CD8-positive, alpha-beta memory T cell (primary cell): ENCODE measurements at regions not wholly inside any gene's neighbourhood (a gene's known extent, or its start where the extent isn't known, plus 50 kb on each side); places are given as distances from the start of the nearest gene placed in this dataset.

Source experiments
- CTCF ChIA-PET: fragments of 350-600 bp; sonication (Branson Sonifier 250); formaldehyde crosslinking; loops from one replicate; lab custom pipeline; 2021; ENCODE audit warnings: antibody characterized with exemption; lab: Charles Lee
- POLR2A ChIA-PET: fragments of 350-600 bp; sonication (Branson Sonifier 250); formaldehyde crosslinking; loops from one replicate; lab custom pipeline; 2021; ENCODE audit warnings: antibody characterized with exemption; lab: Charles Lee
- DNase-seq, 5 donors: peaks; one replicate each; pipeline versions ENCODE4 v3.0.0 to v3.0.0-alpha.2; 2020 to 2022; ENCODE audit warnings: mixed read lengths in 1 of 5
- H3K27ac ChIP-seq: one replicate; pipeline ENCODE4 v1.7.0; 2013; ENCODE audit warnings: low read depth, mild to moderate bottlenecking, low read length, moderate library complexity
- H3K27me3 ChIP-seq: 2 replicates; pipeline ENCODE4 v1.7.0; 2013; ENCODE audit warnings: low read length, mild to moderate bottlenecking; ENCODE audit not compliant: insufficient read depth, poor library complexity, severe bottlenecking
- H3K36me3 ChIP-seq: 2 replicates; pipeline ENCODE4 v1.7.0; 2013; ENCODE audit warnings: mild to moderate bottlenecking, low read length, moderate library complexity; ENCODE audit not compliant: insufficient read depth
- H3K4me1 ChIP-seq: 2 replicates; pipeline ENCODE4 v1.7.0; 2013; ENCODE audit warnings: mild to moderate bottlenecking, low read length, moderate library complexity; ENCODE audit not compliant: insufficient read depth
- H3K4me3 ChIP-seq: 2 replicates; pipeline ENCODE4 v1.7.0; 2013; ENCODE audit warnings: mild to moderate bottlenecking, low read length
- H3K9me3 ChIP-seq: 2 replicates; pipeline ENCODE4 v1.7.0; 2013; ENCODE audit warnings: mild to moderate bottlenecking, low read length
- H3K27ac Mint-ChIP-seq, 8 donors: one replicate each; pipeline ENCODE4 v1.8.0; 2020 to 2021; ENCODE audit warnings: mixed read lengths in 8 of 8, mild to moderate bottlenecking in 6 of 8, inconsistent platforms in 3 of 8, moderate library complexity in 3 of 8
- H3K27me3 Mint-ChIP-seq, 2 donors: one replicate each; pipeline ENCODE4 v1.8.0; 2020 to 2021; ENCODE audit warnings: mixed read lengths in 2 of 2, mild to moderate bottlenecking in 1 of 2, moderate library complexity in 1 of 2
- H3K36me3 Mint-ChIP-seq, 3 donors: one replicate each; pipeline ENCODE4 v1.8.0; 2020 to 2021; ENCODE audit warnings: mixed read lengths in 3 of 3, inconsistent platforms in 1 of 3, mild to moderate bottlenecking in 1 of 3
- H3K4me1 Mint-ChIP-seq, 3 donors: one replicate each; pipeline ENCODE4 v1.8.0; 2020 to 2021; ENCODE audit warnings: mixed read lengths in 3 of 3, inconsistent platforms in 1 of 3, mild to moderate bottlenecking in 1 of 3
- H3K4me3 Mint-ChIP-seq, 7 donors: one replicate each; pipeline ENCODE4 v1.8.0; 2020 to 2021; ENCODE audit warnings: mixed read lengths in 7 of 7, mild to moderate bottlenecking in 6 of 7, moderate library complexity in 4 of 7, inconsistent platforms in 2 of 7
- H3K9me3 Mint-ChIP-seq, 5 donors: one replicate each; pipeline ENCODE4 v1.8.0; 2020 to 2022; ENCODE audit warnings: mixed read lengths in 5 of 5, mild to moderate bottlenecking in 3 of 5, moderate library complexity in 2 of 5, inconsistent platforms in 1 of 5

- no peaks in the 10 kb centered on the region for H3K4me1 ChIP-seq
- H3K4me1 Mint-ChIP-seq: no peaks in the 10 kb centered on the region
- no peak for DNase-seq
- no peaks in the 10 kb centered on the region for H3K36me3 Mint-ChIP-seq
- no peak overlapping the region for H3K27ac Mint-ChIP-seq
- no peak overlapping the region for H3K4me3 ChIP-seq
- no peaks in the 10 kb centered on the region for H3K27me3 Mint-ChIP-seq
- H3K9me3 Mint-ChIP-seq: peaks cover 13 to 30% (median 26%) of the 10 kb centered on the region in 5 donors
- H3K4me3 Mint-ChIP-seq: no peak overlapping the region
- ChIA-PET POLR2A (no interaction called here), CTCF (no interaction called here)
- H3K27me3 ChIP-seq: no peaks in the 10 kb centered on the region
- H3K9me3 ChIP-seq: no peaks in the 10 kb centered on the region
- H3K27ac ChIP-seq: no peak overlapping the region
- no peaks in the 10 kb centered on the region for H3K36me3 ChIP-seq
Observed at GRCh38 chr7:53596230-53596629, 560.8 kb downstream of the POM121L12 start.

- Mint-ChIP-seq H3K27me3 (no peaks in the 10 kb centered on the region), H3K36me3 (no peaks in the 10 kb centered on the region), H3K9me3 (peaks cover 13 to 35% (median 21%) of the 10 kb centered on the region in 5 donors), H3K27ac (no peak overlapping the region), H3K4me3 (no peak overlapping the region), H3K4me1 (no peaks in the 10 kb centered on the region)
- Histone ChIP-seq H3K27ac (no peak overlapping the region), H3K4me3 (no peak overlapping the region), H3K27me3 (no peaks in the 10 kb centered on the region), H3K4me1 (no peaks in the 10 kb centered on the region), H3K9me3 (no peaks in the 10 kb centered on the region), H3K36me3 (no peaks in the 10 kb centered on the region)
- ChIA-PET POLR2A (no interaction called here), CTCF (no interaction called here)
- no peak for DNase-seq
Observed at GRCh38 chr7:53600296-53600695, 564.9 kb downstream of the POM121L12 start.

GRCh38 chr7:53602817-53603418 is 567.5 kb downstream of the POM121L12 start:
- no peaks in the 10 kb centered on the region for H3K36me3 ChIP-seq
- DNase-seq: no peak
- H3K4me1 Mint-ChIP-seq: no peaks in the 10 kb centered on the region
- H3K9me3 ChIP-seq: no peaks in the 10 kb centered on the region
- ChIA-PET POLR2A (no interaction called here), CTCF (no interaction called here)
- H3K4me3 ChIP-seq: no peak overlapping the region
- no peak overlapping the region for H3K27ac Mint-ChIP-seq
- no peaks in the 10 kb centered on the region for H3K36me3 Mint-ChIP-seq
- H3K27ac ChIP-seq: no peak overlapping the region
- no peak overlapping the region for H3K4me3 Mint-ChIP-seq
- no peaks in the 10 kb centered on the region for H3K4me1 ChIP-seq
- H3K9me3 Mint-ChIP-seq: peaks cover 9 to 41% (median 22%) of the 10 kb centered on the region in 5 donors
- no peaks in the 10 kb centered on the region for H3K27me3 ChIP-seq
- no peaks in the 10 kb centered on the region for H3K27me3 Mint-ChIP-seq

- no peaks in the 10 kb centered on the region for H3K9me3 ChIP-seq
- no peaks in the 10 kb centered on the region for H3K4me1 ChIP-seq
- H3K27me3 ChIP-seq: no peaks in the 10 kb centered on the region
- Mint-ChIP-seq H3K9me3 (peaks cover 9 to 38% (median 19%) of the 10 kb centered on the region in 5 donors), H3K4me3 (no peak overlapping the region), H3K27ac (no peak overlapping the region), H3K36me3 (no peaks in the 10 kb centered on the region), H3K27me3 (no peaks in the 10 kb centered on the region), H3K4me1 (no peaks in the 10 kb centered on the region)
- no peak for DNase-seq
- no peaks in the 10 kb centered on the region for H3K36me3 ChIP-seq
- ChIA-PET POLR2A (no interaction called here), CTCF (no interaction called here)
- no peak overlapping the region for H3K4me3 ChIP-seq
- H3K27ac ChIP-seq: no peak overlapping the region
Observed at GRCh38 chr7:53603461-53603860, 568.0 kb downstream of the POM121L12 start.

- H3K4me1 ChIP-seq: no peaks in the 10 kb centered on the region
- Mint-ChIP-seq H3K36me3 (no peaks in the 10 kb centered on the region), H3K4me1 (no peaks in the 10 kb centered on the region), H3K27ac (no peak overlapping the region), H3K9me3 (peaks cover 9 to 38% (median 19%) of the 10 kb centered on the region in 5 donors), H3K27me3 (no peaks in the 10 kb centered on the region), H3K4me3 (no peak overlapping the region)
- ChIA-PET CTCF (no interaction called here), POLR2A (no interaction called here)
- DNase-seq: no peak
- H3K36me3 ChIP-seq: no peaks in the 10 kb centered on the region
- H3K9me3 ChIP-seq: no peaks in the 10 kb centered on the region
- H3K27me3 ChIP-seq: no peaks in the 10 kb centered on the region
- no peak overlapping the region for H3K4me3 ChIP-seq
- no peak overlapping the region for H3K27ac ChIP-seq
Observed at GRCh38 chr7:53604201-53604600, 568.8 kb downstream of the POM121L12 start.

GRCh38 chr7:53607961-53608360 is 572.5 kb downstream of the POM121L12 start:
- Histone ChIP-seq H3K4me3 (no peak overlapping the region), H3K27ac (no peak overlapping the region), H3K27me3 (no peaks in the 10 kb centered on the region), H3K4me1 (no peaks in the 10 kb centered on the region), H3K36me3 (no peaks in the 10 kb centered on the region), H3K9me3 (no peaks in the 10 kb centered on the region)
- Mint-ChIP-seq H3K27ac (no peak overlapping the region), H3K4me3 (no peak overlapping the region), H3K27me3 (no peaks in the 10 kb centered on the region), H3K4me1 (no peaks in the 10 kb centered on the region), H3K36me3 (no peaks in the 10 kb centered on the region), H3K9me3 (peaks cover 5 to 34% (median 14%) of the 10 kb centered on the region in 5 donors)
- DNase-seq: no peak
- CTCF ChIA-PET: no interaction called here
- POLR2A ChIA-PET: no interaction called here

GRCh38 chr7:53609185-53609584 is 573.8 kb downstream of the POM121L12 start:
- Mint-ChIP-seq H3K4me1 (no peaks in the 10 kb centered on the region), H3K36me3 (no peaks in the 10 kb centered on the region), H3K27me3 (no peaks in the 10 kb centered on the region), H3K4me3 (no peak overlapping the region), H3K9me3 (peaks cover 7 to 38% (median 17%) of the 10 kb centered on the region in 5 donors), H3K27ac (no peak overlapping the region)
- H3K9me3 ChIP-seq: no peaks in the 10 kb centered on the region
- ChIA-PET CTCF (no interaction called here), POLR2A (no interaction called here)
- H3K4me1 ChIP-seq: no peaks in the 10 kb centered on the region
- DNase-seq: no peak
- H3K36me3 ChIP-seq: no peaks in the 10 kb centered on the region
- no peak overlapping the region for H3K27ac ChIP-seq
- H3K4me3 ChIP-seq: no peak overlapping the region
- H3K27me3 ChIP-seq: no peaks in the 10 kb centered on the region

- Mint-ChIP-seq H3K27me3 (no peaks in the 10 kb centered on the region), H3K4me1 (no peaks in the 10 kb centered on the region), H3K36me3 (no peaks in the 10 kb centered on the region), H3K9me3 (peaks cover 10 to 32% (median 13%) of the 10 kb centered on the region in 5 donors), H3K4me3 (no peak overlapping the region), H3K27ac (no peak overlapping the region)
- ChIA-PET POLR2A (no interaction called here), CTCF (no interaction called here)
- no peaks in the 10 kb centered on the region for H3K4me1 ChIP-seq
- H3K36me3 ChIP-seq: no peaks in the 10 kb centered on the region
- H3K27me3 ChIP-seq: no peaks in the 10 kb centered on the region
- H3K27ac ChIP-seq: no peak overlapping the region
- H3K9me3 ChIP-seq: no peaks in the 10 kb centered on the region
- H3K4me3 ChIP-seq: no peak overlapping the region
- no peak for DNase-seq
Observed at GRCh38 chr7:53611043-53611442, 575.6 kb downstream of the POM121L12 start.
